ENCODE measurements at regions not wholly inside any gene's neighbourhood (a gene's known extent, or its start where the extent isn't known, plus 50 kb on each side); places are given as distances from the start of the nearest gene placed in this dataset.
A peak's percentile ranks its signal among the peaks of the same experiment; 100 is the strongest.
"Not testable (repeated sequence)": the region's sequence is repeated elsewhere in the genome, so short reads cannot be mapped to it uniquely, and the experiment has no call there.

DNA sequence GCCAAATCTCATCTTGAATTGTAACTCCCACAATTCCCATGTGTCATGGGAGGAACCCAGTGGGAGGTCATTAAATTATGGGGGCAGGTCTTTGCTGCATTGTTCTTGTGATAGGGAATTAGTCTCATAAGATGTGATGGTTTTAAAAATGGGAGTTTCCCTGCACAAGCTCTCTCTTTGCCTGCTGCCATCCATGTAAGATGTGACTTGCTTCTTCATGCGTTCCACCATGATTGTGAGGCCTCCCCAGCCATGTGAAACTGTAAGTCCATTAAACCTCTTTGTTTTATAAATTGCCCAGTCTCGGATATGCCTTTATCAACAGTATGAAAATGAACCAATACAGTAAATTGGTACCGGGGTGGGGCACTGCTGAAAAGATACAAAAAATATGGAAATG, 974.5 kb downstream of the MCTP2 start:
- not testable (repeated sequence) for DNase-seq

DNA sequence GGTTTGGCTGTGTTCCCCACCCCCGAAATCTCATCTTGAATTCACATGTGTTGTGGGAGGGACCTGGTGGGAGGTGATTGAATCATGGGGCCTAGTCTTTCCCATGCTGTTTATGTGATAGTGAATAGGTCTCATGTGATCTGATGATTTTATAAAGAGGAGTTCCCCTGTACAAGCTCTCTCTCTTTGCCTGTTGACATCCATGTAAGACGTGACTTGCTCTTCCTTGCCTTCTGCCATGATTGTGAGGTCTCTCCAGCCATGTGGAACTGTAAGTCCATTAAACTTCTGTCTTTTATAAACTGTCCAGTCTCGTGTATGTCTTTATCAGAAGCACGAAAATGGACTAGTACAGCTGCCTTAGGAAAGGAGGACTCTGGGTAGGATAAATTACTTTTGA, 976.7 kb downstream of the MCTP2 start:
- DNase-seq, result no peak

- DNase-seq, result no peak
These were observed 977.6 kb downstream of the MCTP2 start for GRCh38 chr15:95208988-95209387.

DNA sequence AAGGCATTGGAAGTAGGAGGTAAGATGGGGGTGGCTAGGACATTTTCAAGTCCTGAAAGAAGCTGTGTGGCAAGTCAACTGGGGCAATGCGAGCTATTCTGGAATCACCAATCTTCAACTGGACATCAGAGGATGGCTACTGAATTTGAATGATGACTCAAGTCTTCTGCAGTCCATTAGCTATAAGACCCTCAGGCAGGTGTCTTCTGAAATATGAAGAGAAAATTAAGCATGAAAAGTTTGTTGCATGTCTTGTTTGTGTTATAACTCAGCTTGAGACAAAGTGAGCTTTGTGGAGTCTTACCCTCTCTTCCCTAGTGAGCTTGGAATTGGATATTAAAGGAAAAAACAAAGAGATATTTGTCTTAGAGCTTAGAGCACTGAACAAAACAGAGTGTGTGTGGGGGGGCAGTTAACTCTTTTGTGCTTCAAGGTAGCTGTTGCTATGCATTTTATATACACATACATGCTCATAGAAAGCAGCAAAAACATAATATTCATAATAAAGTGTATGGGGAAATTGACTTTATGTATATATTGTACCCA, 979.1 kb downstream of the MCTP2 start:
- DNase-seq, result no peak

GRCh38 chr15:95215017-95215416, 983.7 kb downstream of the MCTP2 start:
- no peak for DNase-seq

GRCh38 chr15:95226835-95227234, 995.5 kb downstream of the MCTP2 start:
- DNase-seq, result no peak

DNA sequence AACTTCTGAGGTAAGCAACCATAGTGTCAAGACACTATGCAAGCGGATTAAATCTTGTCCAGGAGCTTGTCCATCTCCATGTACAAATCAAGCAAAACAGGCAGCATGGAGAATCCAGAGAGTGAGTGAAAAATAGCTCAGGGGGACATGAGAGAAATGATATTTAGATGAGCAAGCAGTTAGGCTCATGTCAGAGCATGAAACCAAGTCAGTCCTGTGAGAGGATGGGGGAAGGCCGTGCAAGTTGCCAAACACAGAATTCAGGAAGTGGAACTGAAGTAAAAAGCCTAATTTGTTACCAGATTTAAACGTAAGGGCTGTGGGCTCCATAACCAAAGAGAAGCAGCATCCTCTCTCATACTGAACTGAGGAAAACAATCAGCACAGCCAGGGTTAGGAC, 995.9 kb downstream of the MCTP2 start:
- DNase-seq, result peak; percentile 26

DNA sequence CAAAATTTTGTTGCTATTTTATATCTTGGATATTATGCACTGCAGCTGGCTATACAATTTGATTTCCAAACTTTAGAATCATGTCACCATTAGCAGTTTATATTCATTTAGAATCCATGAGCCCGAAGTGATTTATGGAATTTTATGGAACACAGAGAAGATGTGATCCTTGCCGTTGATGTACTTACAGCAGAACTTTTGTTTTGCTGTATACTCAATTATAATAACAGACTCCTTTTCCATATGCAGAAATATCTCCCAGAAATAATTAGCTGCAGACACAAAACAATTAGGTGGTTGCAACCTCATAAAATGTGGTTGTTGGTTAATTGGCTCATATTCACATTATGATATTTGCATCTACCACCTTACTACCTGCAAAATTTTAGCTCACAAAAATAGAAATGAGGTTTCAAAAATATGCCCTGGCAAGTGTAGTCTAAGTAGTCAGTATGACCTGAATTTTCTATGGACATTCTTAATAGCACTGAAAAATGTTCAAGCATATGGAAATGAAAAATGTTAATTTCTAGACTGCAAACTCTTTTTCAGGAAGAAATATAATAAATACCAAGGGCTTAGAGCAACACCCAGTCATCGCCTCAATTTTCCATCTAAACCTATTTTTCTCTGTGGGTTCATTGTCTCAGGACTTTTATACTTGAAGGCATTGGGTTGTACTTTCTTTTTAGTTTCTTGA, 997.6 kb downstream of the MCTP2 start:
- no peak for DNase-seq

- no peak for DNase-seq
These were observed 1003.7 kb downstream of the MCTP2 start for GRCh38 chr15:95235033-95235432.

GRCh38 chr15:95247071-95247984, 1016.0 kb downstream of the MCTP2 start:
- no peak for DNase-seq

GRCh38 chr15:95249524-95249923, 1018.2 kb downstream of the MCTP2 start:
- no peak for DNase-seq

- no peak for DNase-seq
These were observed 1021.0 kb downstream of the MCTP2 start for GRCh38 chr15:95252404-95252803.

- no peak for DNase-seq
These were observed 1022.9 kb downstream of the MCTP2 start for GRCh38 chr15:95254263-95254662.

GRCh38 chr15:95259513-95259912, 1028.2 kb downstream of the MCTP2 start:
- DNase-seq, result peak; percentile 59

DNA sequence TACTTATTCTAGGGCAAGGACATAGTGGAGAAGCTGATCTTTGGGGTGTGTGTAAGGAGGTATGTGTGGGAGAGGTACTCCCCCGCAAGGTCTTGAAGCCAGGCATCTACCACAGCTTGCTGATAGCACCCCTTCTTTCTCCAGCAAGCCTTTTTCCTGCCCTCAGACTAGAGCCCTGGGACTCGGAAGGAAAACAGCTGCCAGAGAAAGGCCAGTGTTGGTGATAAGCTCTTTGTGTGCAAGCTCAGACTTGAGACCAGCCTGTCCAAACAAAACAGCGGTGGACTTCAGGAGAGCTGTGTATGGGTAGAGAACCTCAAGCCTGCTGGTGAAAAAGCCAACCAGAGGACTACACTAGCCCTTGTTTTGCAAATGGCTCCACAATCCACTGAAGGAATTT, 1028.6 kb downstream of the MCTP2 start:
- no peak for DNase-seq

GRCh38 chr15:95260856-95261255, 1029.5 kb downstream of the MCTP2 start:
- DNase-seq, result no peak

DNA sequence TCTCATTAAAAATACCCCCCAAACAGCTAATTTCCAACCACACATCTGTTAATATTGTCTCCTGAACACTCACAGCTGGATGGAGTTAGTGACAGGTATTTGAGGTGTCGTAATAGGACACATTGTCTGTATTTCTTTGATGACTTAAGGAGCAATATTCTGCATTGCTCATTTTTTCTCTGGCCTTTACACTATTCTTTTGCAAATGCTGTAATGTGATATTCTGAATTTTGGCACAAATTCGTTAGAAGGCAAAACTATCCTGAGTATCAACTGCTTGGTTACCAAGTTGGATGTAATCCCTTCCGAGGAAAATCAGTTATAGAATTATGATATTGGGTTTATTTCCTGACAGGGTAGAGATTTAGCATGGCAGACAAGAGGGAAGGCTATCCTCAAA, 1030.2 kb downstream of the MCTP2 start:
- DNase-seq, result no peak

DNA sequence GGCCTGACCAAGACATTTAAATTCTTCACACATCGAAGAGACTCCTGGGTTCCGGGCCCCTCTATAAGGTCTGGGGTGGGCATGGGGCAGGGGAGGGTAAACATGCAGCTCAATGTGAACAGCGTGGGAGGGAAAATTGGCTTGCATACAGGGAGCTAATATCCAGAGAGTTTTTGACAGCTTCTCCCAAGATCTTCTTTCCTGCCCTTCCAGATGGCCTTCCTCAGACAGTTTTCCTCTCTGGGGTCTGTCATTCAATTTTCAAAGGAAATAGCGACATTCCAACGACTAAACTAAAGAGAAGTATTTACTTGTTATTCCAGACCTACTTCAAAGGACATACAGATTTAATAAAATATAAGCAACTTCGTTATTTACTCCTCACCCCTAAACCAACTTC, 1030.6 kb downstream of the MCTP2 start:
- no peak for DNase-seq

GRCh38 chr15:95262866-95263564, 1031.7 kb downstream of the MCTP2 start:
- DNase-seq, result no peak

DNA sequence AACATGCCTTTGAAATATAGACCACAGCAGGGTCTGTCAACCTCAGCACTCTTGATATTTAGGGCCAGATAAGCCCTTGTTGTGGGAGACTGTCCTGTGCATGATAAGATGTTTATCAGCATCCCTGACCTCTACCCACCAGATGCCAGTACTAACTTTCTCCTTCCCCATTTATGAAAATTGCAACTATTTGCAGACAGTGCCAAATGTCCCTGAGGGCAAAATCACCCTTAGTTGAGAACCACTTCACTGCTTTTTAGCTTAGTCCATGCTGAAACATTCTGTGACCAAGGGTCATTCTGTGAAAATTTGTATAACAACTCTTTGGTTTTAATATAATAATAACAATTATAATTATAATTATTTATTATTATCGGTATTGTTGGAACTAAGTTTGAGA, 1032.4 kb downstream of the MCTP2 start:
- no peak for DNase-seq

DNA sequence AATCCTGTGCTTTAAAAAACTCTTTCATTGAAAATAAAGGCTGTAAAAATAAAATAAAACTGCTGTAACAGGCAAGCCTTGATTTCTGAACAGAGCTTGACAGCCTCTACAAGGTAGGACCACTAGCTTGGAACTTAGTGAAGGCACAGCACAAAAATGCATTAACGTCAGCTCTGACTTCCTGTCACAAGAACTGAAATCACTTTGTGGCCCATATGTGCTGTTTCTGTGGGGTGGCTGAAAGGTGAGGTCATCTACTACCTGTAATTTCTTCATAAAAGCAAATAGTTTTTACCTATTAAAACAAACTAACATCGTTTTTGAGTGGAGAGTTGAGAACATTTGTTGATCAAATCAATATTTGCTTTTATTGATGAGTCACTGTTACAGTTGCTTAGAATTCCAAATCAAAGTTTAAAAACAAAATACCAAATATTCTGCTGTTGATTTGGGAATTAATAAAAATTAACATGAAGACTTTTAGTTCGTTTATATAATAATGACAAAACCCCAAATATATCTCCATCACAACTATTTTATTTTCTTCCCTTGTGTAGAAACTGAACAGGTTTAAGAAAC, 1034.1 kb downstream of the MCTP2 start:
- DNase-seq, result no peak

DNA sequence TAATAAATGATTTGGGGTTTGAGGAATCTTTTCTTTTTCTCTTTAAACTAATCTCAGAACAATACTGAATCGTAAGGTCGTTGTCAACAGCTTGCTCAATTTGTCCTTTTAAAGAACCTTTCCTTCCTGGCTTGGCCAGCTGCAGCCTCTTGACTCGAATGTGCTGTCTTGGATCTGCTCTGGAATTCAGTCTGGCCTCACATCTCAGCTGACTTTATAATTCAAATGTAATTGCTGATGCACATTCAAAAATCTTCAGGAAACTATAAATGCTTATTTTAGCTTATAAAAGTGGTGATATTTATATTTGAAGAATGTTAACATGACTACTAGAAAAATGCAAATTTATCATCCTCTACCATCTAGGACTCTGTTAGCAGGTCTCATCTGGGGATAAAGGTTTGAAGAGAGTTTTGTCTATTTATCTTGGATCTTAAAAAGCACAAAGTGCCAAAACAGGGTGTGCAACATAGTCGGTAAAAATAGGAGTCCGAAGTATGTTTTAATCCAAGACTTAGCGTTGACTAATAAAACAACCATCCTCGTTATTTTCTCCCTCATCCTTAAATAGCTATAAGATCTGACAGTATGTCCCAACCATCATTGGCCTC, 1035.2 kb downstream of the MCTP2 start:
- DNase-seq, result no peak

DNA sequence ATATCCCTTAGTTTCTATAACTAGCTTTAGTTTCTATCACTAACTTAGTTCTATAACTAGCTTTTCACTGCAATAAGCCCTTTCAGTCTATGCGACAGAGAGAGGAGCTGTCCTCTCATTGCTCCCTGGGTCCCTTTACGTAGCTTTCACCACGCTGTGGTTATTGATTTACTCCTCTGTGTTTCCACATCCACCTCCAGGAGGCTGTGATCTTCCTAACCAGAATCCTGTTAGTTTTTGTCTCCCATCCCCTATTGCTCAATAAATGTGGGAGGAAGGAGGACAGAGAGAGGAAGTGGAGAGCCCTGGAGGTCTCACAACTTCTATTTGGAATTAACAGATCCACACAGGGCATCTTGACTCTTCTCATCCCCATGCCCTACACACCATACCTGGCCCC, 1036.1 kb downstream of the MCTP2 start:
- no peak for DNase-seq
